ENCODE measurements at regions not wholly inside any gene's neighbourhood (a gene's known extent, or its start where the extent isn't known, plus 50 kb on each side); places are given as distances from the start of the nearest gene placed in this dataset.

GRCh38 chr3:18501679-18502343 lies 76.7 kb upstream of the SATB1 start:
- Histone ChIP-seq H3K27ac (no peak overlapping the region), H3K36me3 (no peaks in the 10 kb centered on the region), H3K9me3 (no peaks in the 10 kb centered on the region), H3K27me3 (no peaks in the 10 kb centered on the region), H3K4me3 (no peak overlapping the region), H3K4me1 (ENCODE audit: insufficient read depth) (no peaks in the 10 kb centered on the region)
- no peak for DNase-seq
- intact Hi-C loops (cut with DNase I) = no loop called here
- TF ChIP-seq EP300 (IDR thresholded peaks at IDR 0.05) (no peak), POLR2A (IDR thresholded peaks at IDR 0.05) (no peak)
- TF ChIP-seq, protein P1, sequence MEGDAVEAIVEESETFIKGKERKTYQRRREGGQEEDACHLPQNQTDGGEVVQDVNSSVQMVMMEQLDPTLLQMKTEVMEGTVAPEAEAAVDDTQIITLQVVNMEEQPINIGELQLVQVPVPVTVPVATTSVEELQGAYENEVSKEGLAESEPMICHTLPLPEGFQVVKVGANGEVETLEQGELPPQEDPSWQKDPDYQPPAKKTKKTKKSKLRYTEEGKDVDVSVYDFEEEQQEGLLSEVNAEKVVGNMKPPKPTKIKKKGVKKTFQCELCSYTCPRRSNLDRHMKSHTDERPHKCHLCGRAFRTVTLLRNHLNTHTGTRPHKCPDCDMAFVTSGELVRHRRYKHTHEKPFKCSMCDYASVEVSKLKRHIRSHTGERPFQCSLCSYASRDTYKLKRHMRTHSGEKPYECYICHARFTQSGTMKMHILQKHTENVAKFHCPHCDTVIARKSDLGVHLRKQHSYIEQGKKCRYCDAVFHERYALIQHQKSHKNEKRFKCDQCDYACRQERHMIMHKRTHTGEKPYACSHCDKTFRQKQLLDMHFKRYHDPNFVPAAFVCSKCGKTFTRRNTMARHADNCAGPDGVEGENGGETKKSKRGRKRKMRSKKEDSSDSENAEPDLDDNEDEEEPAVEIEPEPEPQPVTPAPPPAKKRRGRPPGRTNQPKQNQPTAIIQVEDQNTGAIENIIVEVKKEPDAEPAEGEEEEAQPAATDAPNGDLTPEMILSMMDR (IDR thresholded peaks at IDR 0.05) = no peak
- 76 to 83% (median 80%) methylated on average over 1 of the region's 1 CpG for WGBS, 3 donors

DNA sequence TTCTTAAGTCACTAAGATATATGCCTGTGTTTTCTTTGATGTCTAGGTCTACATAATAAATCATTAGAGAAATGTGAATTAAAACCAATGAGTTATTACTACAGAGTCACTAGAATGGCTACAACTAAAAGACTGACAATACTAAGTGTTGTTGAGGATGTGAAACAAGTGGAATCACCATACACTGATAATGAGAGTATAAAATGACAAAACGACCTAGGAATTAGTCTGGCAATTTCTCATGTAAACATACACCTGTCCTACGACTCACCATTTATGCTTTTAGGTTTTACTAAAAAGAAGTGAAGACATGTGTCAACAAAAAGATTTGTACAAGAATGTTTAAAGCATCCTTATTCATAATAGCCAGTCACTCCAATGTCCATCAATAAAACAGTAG lies 75.2 kb upstream of the SATB1 start:
- 76 to 84% (median 77%) methylated on average over 2 of the region's 2 CpGs for WGBS, 3 donors
- Histone ChIP-seq H3K9me3 (no peaks in the 10 kb centered on the region), H3K27ac (no peak overlapping the region), H3K4me1 (ENCODE audit: insufficient read depth) (no peaks in the 10 kb centered on the region), H3K4me3 (no peak overlapping the region), H3K36me3 (no peaks in the 10 kb centered on the region), H3K27me3 (no peaks in the 10 kb centered on the region)
- TF ChIP-seq POLR2A (IDR thresholded peaks at IDR 0.05) (no peak), EP300 (IDR thresholded peaks at IDR 0.05) (no peak)
- TF ChIP-seq, protein P1 (IDR thresholded peaks at IDR 0.05) = no peak
- DNase-seq = no peak
- intact Hi-C loops (cut with DNase I) = no loop called here

GRCh38 chr3:18499301-18499700 lies 74.2 kb upstream of the SATB1 start:
- TF ChIP-seq EP300 (IDR thresholded peaks at IDR 0.05) (no peak), POLR2A (IDR thresholded peaks at IDR 0.05) (no peak)
- TF ChIP-seq, protein P1 (IDR thresholded peaks at IDR 0.05) = no peak
- H3K9me3 ChIP-seq = no peaks in the 10 kb centered on the region
- 23 to 46% (median 35%) methylated on average over 3 of the region's 3 CpGs for WGBS, 3 donors
- intact Hi-C loops (cut with DNase I) = no loop called here
- no peaks in the 10 kb centered on the region for H3K27me3 ChIP-seq
- no peak for DNase-seq
- H3K36me3 ChIP-seq = no peaks in the 10 kb centered on the region
- no peak overlapping the region for H3K27ac ChIP-seq
- H3K4me3 ChIP-seq = no peak overlapping the region
- H3K4me1 ChIP-seq (ENCODE audit: insufficient read depth) = no peaks in the 10 kb centered on the region

GRCh38 chr3:18494251-18494650 lies 69.1 kb upstream of the SATB1 start:
- H3K27me3 ChIP-seq = no peaks in the 10 kb centered on the region
- no peaks in the 10 kb centered on the region for H3K9me3 ChIP-seq
- no peaks in the 10 kb centered on the region for H3K36me3 ChIP-seq
- no peaks in the 10 kb centered on the region for H3K4me1 ChIP-seq (ENCODE audit: insufficient read depth)
- no peak overlapping the region for H3K4me3 ChIP-seq
- TF ChIP-seq, protein P1 (IDR thresholded peaks at IDR 0.05) = no peak
- TF ChIP-seq POLR2A (IDR thresholded peaks at IDR 0.05) (no peak), EP300 (IDR thresholded peaks at IDR 0.05) (no peak)
- intact Hi-C loops (cut with DNase I) = no loop called here
- H3K27ac ChIP-seq = no peak overlapping the region
- 60 to 79% (median 77%) methylated on average over 1 of the region's 1 CpG for WGBS, 3 donors
- no peak for DNase-seq

Measured in ovary (tissue), 7 donors.